ENCODE measurements at regions not wholly inside any gene's neighbourhood (a gene's known extent, or its start where the extent isn't known, plus 50 kb on each side); places are given as distances from the start of the nearest gene placed in this dataset.

DNA sequence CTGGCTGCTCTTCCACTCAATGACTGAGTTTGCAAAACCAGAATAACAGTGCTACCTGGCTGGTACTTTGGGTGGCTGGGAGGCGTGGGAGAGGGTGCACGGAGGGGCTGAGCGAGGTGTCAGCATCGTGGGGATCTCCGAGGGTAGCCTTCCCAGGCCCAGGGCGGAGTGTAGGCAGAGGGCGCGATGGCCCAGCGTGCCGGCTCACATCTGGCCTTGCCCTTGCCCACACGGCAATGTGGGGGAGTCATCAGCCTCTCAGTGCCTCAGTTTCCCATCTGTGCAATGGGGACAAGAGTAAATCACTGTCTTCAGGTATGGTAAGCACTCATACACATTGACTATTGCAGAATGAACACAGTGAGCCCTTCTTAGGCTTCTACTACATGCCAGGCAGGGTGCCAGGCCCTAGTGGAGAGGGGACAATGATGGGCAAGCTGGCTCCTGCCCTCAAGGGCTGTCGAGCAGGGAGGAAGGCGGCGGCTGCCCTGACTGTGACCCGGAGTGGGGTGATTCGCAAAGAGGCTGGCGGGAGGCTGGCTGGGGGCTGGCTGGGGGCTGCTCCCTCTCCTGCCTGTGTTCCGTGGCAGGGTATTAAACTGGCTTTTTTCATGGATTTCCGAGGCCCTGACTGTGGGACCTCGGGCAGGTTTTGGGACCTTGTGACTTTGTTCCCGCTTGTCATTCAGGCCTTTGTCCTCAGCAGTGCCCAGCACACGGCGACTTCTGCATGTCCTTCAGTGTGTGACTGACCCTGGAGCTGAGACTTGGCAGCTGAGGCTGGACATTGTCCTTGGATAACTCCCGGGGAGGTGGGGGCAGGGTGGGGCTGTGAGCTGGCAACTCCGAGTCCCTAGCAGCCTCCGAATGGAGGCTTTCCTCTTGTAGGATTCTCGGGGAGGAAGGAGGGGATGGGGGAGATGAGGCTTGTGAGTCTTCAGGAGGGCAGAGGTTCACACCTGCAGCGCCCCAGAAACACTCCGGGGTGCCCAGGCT lies 243.1 kb downstream of the SEC14L1 start (continued):
- no peak for TF ChIP-seq ZBTB46 (CRISPR knock-in tag; IDR thresholded peaks at IDR 0.05; ENCODE audit: borderline replicate concordance)

- no peaks in the 10 kb centered on the region for H3K9me3 ChIP-seq (ENCODE audit: low read length)
- H3K9ac ChIP-seq (ENCODE audit: insufficient read depth, low read depth, low read length), result no peak overlapping the region
- H3K4me1 ChIP-seq (ENCODE audit: insufficient read depth, low read length), result peaks cover 100% of the 10 kb centered on the region
- 73% methylated on average over 11 of the region's 16 CpGs for WGBS (ENCODE audit: low lambda C conversion rate)
- no peak overlapping the region for H3K4me3 ChIP-seq (replicated peaks in 1 of 3; ENCODE audit: insufficient read depth in 1 of 3, low read depth in 2 of 3, low read length in 3 of 3)
- H4K20me1 ChIP-seq (ENCODE audit: insufficient read depth, low read length), result peaks cover 82% of the 10 kb centered on the region
- ChIA-PET CTCF (ENCODE audit: low intra/inter-chr PET ratio, low total read pairs) (no interaction called here), POLR2A (interaction anchor here (0.6 to 1.0 kb wide), 2 partner anchors 11 to 1641 kb away, joined by 3 to 4 read pairs; no protein-coding TSS in a partner anchor)
- in situ Hi-C loops (cut with HindIII; ENCODE audit: extremely low pct_ligation_motif_present, low pct_unique_long_range_greater_than_20kb) (no loop called here), intact Hi-C loops (cut with micrococcal nuclease; ENCODE audit: unreplicated experiment) (no loop called here)
- FAIRE-seq (no peak), DNase-seq (ENCODE audit: low spot score) (no peak), ATAC-seq (peak; percentile 3)
- H3K36me3 ChIP-seq (replicated peaks in 1 of 2; ENCODE audit: control insufficient read depth in 1 of 2, insufficient read depth in 2 of 2, low read length in 2 of 2), result peaks cover 6 to 7% of the 10 kb centered on the region in 2 experiments; a peak in 4 of 5 replicates
- H2AFZ ChIP-seq (ENCODE audit: low read length), result no peak overlapping the region
- H3K79me2 ChIP-seq (ENCODE audit: insufficient read depth, low read length), result peaks cover 90% of the 10 kb centered on the region
- peak overlapping the region; percentile 16 for H3K27ac ChIP-seq (ENCODE audit: extremely low read length, insufficient read depth, low read length)
- no peaks in the 10 kb centered on the region for H3K27me3 ChIP-seq (ENCODE audit: control insufficient read depth in 1 of 2, insufficient read depth in 2 of 2, low read length in 2 of 2)
- BruUV-seq (replicated peaks), result no TSS peak
- 0 out of 2 replicates have a peak overlapping the region, but pooled peaks have one; percentile 0 for H3K4me2 ChIP-seq (ENCODE audit: low read depth, low read length)
- TF ChIP-seq KDM2A (CRISPR knock-in tag; IDR thresholded peaks at IDR 0.05; ENCODE audit: borderline replicate concordance, low read depth), result peak; percentile 46; the same call in 1 of the 2 replicates
- no peak for TF ChIP-seq ZBTB1 (CRISPR knock-in tag; IDR thresholded peaks at IDR 0.05; ENCODE audit: borderline replicate concordance)
- TF ChIP-seq ZNF234 (CRISPR knock-in tag; conservative IDR thresholded peaks at IDR 0.05), result no peak
- no peak for TF ChIP-seq YY1 (IDR thresholded peaks at IDR 0.05; ENCODE audit: insufficient read depth, insufficient replicate concordance, low read depth, low read length)
- no peak for TF ChIP-seq ZNF841 (CRISPR knock-in tag; IDR thresholded peaks at IDR 0.05; ENCODE audit: borderline replicate concordance)
- TF ChIP-seq RARG (CRISPR knock-in tag; IDR thresholded peaks at IDR 0.05; ENCODE audit: low read depth), result no peak
- TF ChIP-seq ZBTB39 (CRISPR knock-in tag; IDR thresholded peaks at IDR 0.05), result no peak
- no peak for TF ChIP-seq ZFP82 (CRISPR knock-in tag; IDR thresholded peaks at IDR 0.05; ENCODE audit: borderline replicate concordance)
- TF ChIP-seq, protein P1, sequence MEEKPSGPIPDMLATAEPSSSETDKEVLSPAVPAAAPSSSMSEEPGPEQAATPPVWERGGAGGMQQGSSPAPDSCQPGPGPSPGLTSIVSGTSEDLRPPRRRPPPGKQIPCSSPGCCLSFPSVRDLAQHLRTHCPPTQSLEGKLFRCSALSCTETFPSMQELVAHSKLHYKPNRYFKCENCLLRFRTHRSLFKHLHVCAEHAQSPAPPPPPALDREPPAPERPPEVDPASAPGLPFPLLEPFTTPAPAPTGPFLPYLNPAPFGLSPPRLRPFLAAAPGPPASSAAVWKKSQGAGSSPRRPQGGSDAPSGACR (CRISPR knock-in tag; IDR thresholded peaks at IDR 0.05), result no peak
- TF ChIP-seq, protein P2, sequence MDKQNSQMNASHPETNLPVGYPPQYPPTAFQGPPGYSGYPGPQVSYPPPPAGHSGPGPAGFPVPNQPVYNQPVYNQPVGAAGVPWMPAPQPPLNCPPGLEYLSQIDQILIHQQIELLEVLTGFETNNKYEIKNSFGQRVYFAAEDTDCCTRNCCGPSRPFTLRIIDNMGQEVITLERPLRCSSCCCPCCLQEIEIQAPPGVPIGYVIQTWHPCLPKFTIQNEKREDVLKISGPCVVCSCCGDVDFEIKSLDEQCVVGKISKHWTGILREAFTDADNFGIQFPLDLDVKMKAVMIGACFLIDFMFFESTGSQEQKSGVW (CRISPR knock-in tag; IDR thresholded peaks at IDR 0.05; ENCODE audit: borderline replicate concordance), result no peak
- TF ChIP-seq SMYD3 (CRISPR knock-in tag; IDR thresholded peaks at IDR 0.05), result no peak
- no peak for TF ChIP-seq ZNF446 (CRISPR knock-in tag; IDR thresholded peaks at IDR 0.05)
Observed at GRCh38 chr17:77385750-77386501, 245.2 kb downstream of the SEC14L1 start.

Measured in HepG2 (cell line).